Mesothelial cell of epicardium (in vitro differentiated cells): ENCODE measurements at regions not wholly inside any gene's neighbourhood (a gene's known extent, or its start where the extent isn't known, plus 50 kb on each side); places are given as distances from the start of the nearest gene placed in this dataset.

Source experiments
- DNase-seq, 2 experiments: peaks; one replicate each; pipeline ENCODE4 v3.0.0; 2021; ENCODE audit warnings: low spot score in 2 of 2; ENCODE audit not compliant: unreplicated experiment in 2 of 2
- H3K27ac Mint-ChIP-seq: 2 replicates; pipeline ENCODE4 v1.8.0; 2021; ENCODE audit warnings: mixed read lengths
- H3K27me3 Mint-ChIP-seq: 2 replicates; pipeline ENCODE4 v1.8.0; 2021; ENCODE audit warnings: low read depth, mixed read lengths
- H3K36me3 Mint-ChIP-seq: 2 replicates; pipeline ENCODE4 v1.8.0; 2021; ENCODE audit warnings: mixed read lengths
- H3K4me1 Mint-ChIP-seq: 2 replicates; pipeline ENCODE4 v1.8.0; 2021; ENCODE audit warnings: mixed read lengths
- H3K4me3 Mint-ChIP-seq: 2 replicates; pipeline ENCODE4 v1.8.0; 2021; ENCODE audit warnings: mild to moderate bottlenecking, moderate library complexity, mixed read lengths
- H3K9me3 Mint-ChIP-seq: 2 replicates; pipeline ENCODE4 v1.8.0; 2021; ENCODE audit warnings: mixed read lengths
- CTCF ChIP-seq: fragments of 200-600 bp; sonication (generic); IDR thresholded peaks from one replicate; pipeline ENCODE4 v1.5.0; 2021; ENCODE audit warnings: antibody characterized with exemption; ENCODE audit not compliant: unreplicated experiment

GRCh38 chr22:22359465-22359864, 114.9 kb downstream of the VPREB1 start:
- DNase-seq: no peak
- H3K4me3 Mint-ChIP-seq: no peak overlapping the region
- no peaks in the 10 kb centered on the region for H3K9me3 Mint-ChIP-seq
- no peak for TF ChIP-seq CTCF
- H3K27ac Mint-ChIP-seq: no peak overlapping the region
- no peaks in the 10 kb centered on the region for H3K4me1 Mint-ChIP-seq
- H3K36me3 Mint-ChIP-seq: no peaks in the 10 kb centered on the region
- peaks cover 85% of the 10 kb centered on the region for H3K27me3 Mint-ChIP-seq

GRCh38 chr22:22360014-22360413, 115.4 kb downstream of the VPREB1 start:
- DNase-seq: no peak
- Mint-ChIP-seq H3K36me3 (no peaks in the 10 kb centered on the region), H3K4me1 (no peaks in the 10 kb centered on the region), H3K27ac (no peak overlapping the region), H3K27me3 (peaks cover 84% of the 10 kb centered on the region), H3K9me3 (no peaks in the 10 kb centered on the region), H3K4me3 (no peak overlapping the region)
- TF ChIP-seq CTCF: no peak

GRCh38 chr22:22362311-22362710, 117.7 kb downstream of the VPREB1 start:
- Mint-ChIP-seq H3K4me3 (no peak overlapping the region), H3K27me3 (peaks cover 87% of the 10 kb centered on the region), H3K9me3 (no peaks in the 10 kb centered on the region), H3K27ac (no peak overlapping the region), H3K4me1 (no peaks in the 10 kb centered on the region), H3K36me3 (no peaks in the 10 kb centered on the region)
- TF ChIP-seq CTCF: no peak
- no peak for DNase-seq

GRCh38 chr22:22362936-22363335, 118.3 kb downstream of the VPREB1 start:
- DNase-seq: no peak
- Mint-ChIP-seq H3K27me3 (peaks cover 92% of the 10 kb centered on the region), H3K4me1 (no peaks in the 10 kb centered on the region), H3K4me3 (no peak overlapping the region), H3K36me3 (no peaks in the 10 kb centered on the region), H3K9me3 (no peaks in the 10 kb centered on the region), H3K27ac (no peak overlapping the region)
- no peak for TF ChIP-seq CTCF

GRCh38 chr22:22364207-22364606, 119.6 kb downstream of the VPREB1 start:
- H3K27me3 Mint-ChIP-seq: peaks cover 95% of the 10 kb centered on the region
- no peaks in the 10 kb centered on the region for H3K4me1 Mint-ChIP-seq
- TF ChIP-seq CTCF: no peak
- H3K9me3 Mint-ChIP-seq: no peaks in the 10 kb centered on the region
- no peak overlapping the region for H3K4me3 Mint-ChIP-seq
- no peaks in the 10 kb centered on the region for H3K36me3 Mint-ChIP-seq
- DNase-seq: no peak
- H3K27ac Mint-ChIP-seq: no peak overlapping the region

GRCh38 chr22:22366537-22366936, 122.0 kb downstream of the VPREB1 start:
- peaks cover 94% of the 10 kb centered on the region for H3K27me3 Mint-ChIP-seq
- H3K9me3 Mint-ChIP-seq: no peaks in the 10 kb centered on the region
- H3K36me3 Mint-ChIP-seq: no peaks in the 10 kb centered on the region
- no peak for TF ChIP-seq CTCF
- H3K27ac Mint-ChIP-seq: no peak overlapping the region
- DNase-seq: no peak
- no peaks in the 10 kb centered on the region for H3K4me1 Mint-ChIP-seq
- H3K4me3 Mint-ChIP-seq: no peak overlapping the region
